ENCODE measurements at regions not wholly inside any gene's neighbourhood (a gene's known extent, or its start where the extent isn't known, plus 50 kb on each side); places are given as distances from the start of the nearest gene placed in this dataset.

- DNase-seq = no peak
Observed at GRCh38 chr14:53793790-53794505, 162.7 kb downstream of the BMP4 start.

GRCh38 chr14:53792909-53793308, 163.7 kb downstream of the BMP4 start:
- no peak for DNase-seq

- DNase-seq = no peak
Observed at GRCh38 chr14:53790731-53791500, 165.7 kb downstream of the BMP4 start.

- DNase-seq = no peak
Observed at GRCh38 chr14:53788566-53788965, 168.1 kb downstream of the BMP4 start.

- no peak for DNase-seq
Observed at GRCh38 chr14:53786045-53786444, 170.6 kb downstream of the BMP4 start.

GRCh38 chr14:53784688-53785087, 171.9 kb downstream of the BMP4 start:
- DNase-seq = no peak

GRCh38 chr14:53783256-53783655, 173.4 kb downstream of the BMP4 start:
- DNase-seq = no peak

- DNase-seq = no peak
Observed at GRCh38 chr14:53780051-53780555, 176.5 kb downstream of the BMP4 start.

- DNase-seq = no peak
Observed at GRCh38 chr14:53779301-53779700, 177.3 kb downstream of the BMP4 start.

GRCh38 chr14:53778263-53778662, 178.4 kb downstream of the BMP4 start:
- no peak for DNase-seq

GRCh38 chr14:53772936-53773335, 183.7 kb downstream of the BMP4 start:
- DNase-seq = no peak

GRCh38 chr14:53767566-53767965, 189.1 kb downstream of the BMP4 start:
- no peak for DNase-seq

GRCh38 chr14:53766601-53767000, 190.0 kb downstream of the BMP4 start:
- DNase-seq = no peak

GRCh38 chr14:53766106-53766505, 190.5 kb downstream of the BMP4 start:
- no peak for DNase-seq

GRCh38 chr14:53764846-53765245, 191.8 kb downstream of the BMP4 start:
- no peak for DNase-seq

GRCh38 chr14:53758141-53758540, 198.5 kb downstream of the BMP4 start:
- no peak for DNase-seq

- DNase-seq = no peak
Observed at GRCh38 chr14:53757732-53758131, 198.9 kb downstream of the BMP4 start.

GRCh38 chr14:53751650-53752049, 205.0 kb downstream of the BMP4 start:
- DNase-seq = no peak

- DNase-seq = no peak
Observed at GRCh38 chr14:53748691-53749090, 207.9 kb downstream of the BMP4 start.

GRCh38 chr14:53744857-53745256, 211.8 kb downstream of the BMP4 start:
- DNase-seq = no peak

- DNase-seq = no peak
Observed at GRCh38 chr14:53743371-53743770, 213.3 kb downstream of the BMP4 start.

- no peak for DNase-seq
Observed at GRCh38 chr14:53742233-53742620, 214.4 kb downstream of the BMP4 start.

GRCh38 chr14:53741479-53742232, 215.0 kb downstream of the BMP4 start:
- DNase-seq = no peak
